H4 (cell line): ENCODE measurements at regions not wholly inside any gene's neighbourhood (a gene's known extent, or its start where the extent isn't known, plus 50 kb on each side); places are given as distances from the start of the nearest gene placed in this dataset.

Source experiments
- DNase-seq: peaks from one replicate; pipeline ENCODE4 v3.0.0-alpha.2; 2015; ENCODE audit warnings: low spot score

GRCh38 chr5:71996789-71997188 lies 110.5 kb upstream of the MAP1B start:
- no peak for DNase-seq

GRCh38 chr5:71998746-71999145 lies 108.5 kb upstream of the MAP1B start:
- DNase-seq = no peak

GRCh38 chr5:72000707-72001106 lies 106.6 kb upstream of the MAP1B start:
- DNase-seq = no peak

GRCh38 chr5:72005671-72006070 lies 101.6 kb upstream of the MAP1B start:
- no peak for DNase-seq

- no peak for DNase-seq
These were observed 100.9 kb upstream of the MAP1B start for GRCh38 chr5:72006361-72006760.

GRCh38 chr5:72007336-72008111 lies 99.8 kb upstream of the MAP1B start:
- DNase-seq = no peak

GRCh38 chr5:72009280-72009679 lies 98.0 kb upstream of the MAP1B start:
- DNase-seq = no peak

GRCh38 chr5:72010430-72010829 lies 96.8 kb upstream of the MAP1B start:
- DNase-seq = no peak

GRCh38 chr5:72012906-72013305 lies 94.4 kb upstream of the MAP1B start:
- no peak for DNase-seq

- no peak for DNase-seq
These were observed 93.3 kb upstream of the MAP1B start for GRCh38 chr5:72013766-72014624.

GRCh38 chr5:72015103-72015548 lies 92.1 kb upstream of the MAP1B start:
- DNase-seq = peak; percentile 99

GRCh38 chr5:72018143-72018803 lies 89.0 kb upstream of the MAP1B start:
- peak; percentile 66 for DNase-seq

- no peak for DNase-seq
These were observed 86.9 kb upstream of the MAP1B start for GRCh38 chr5:72020161-72020983.

GRCh38 chr5:72021651-72022357 lies 85.5 kb upstream of the MAP1B start:
- no peak for DNase-seq

GRCh38 chr5:72028382-72028781 lies 78.9 kb upstream of the MAP1B start:
- DNase-seq = no peak

GRCh38 chr5:72030237-72030636 lies 77.0 kb upstream of the MAP1B start:
- no peak for DNase-seq

GRCh38 chr5:72032788-72033187 lies 74.5 kb upstream of the MAP1B start:
- no peak for DNase-seq

- DNase-seq = no peak
These were observed 72.5 kb upstream of the MAP1B start for GRCh38 chr5:72034770-72035169.

- no peak for DNase-seq
These were observed 71.4 kb upstream of the MAP1B start for GRCh38 chr5:72035831-72036230.

GRCh38 chr5:72036951-72037350 lies 70.3 kb upstream of the MAP1B start:
- DNase-seq = no peak

GRCh38 chr5:72040513-72040912 lies 66.8 kb upstream of the MAP1B start:
- DNase-seq = no peak
